Subcutaneous abdominal adipose tissue (tissue), 5 donors: ENCODE measurements at regions not wholly inside any gene's neighbourhood (a gene's known extent, or its start where the extent isn't known, plus 50 kb on each side); places are given as distances from the start of the nearest gene placed in this dataset.

Experiments
- H3K27ac ChIP-seq: one replicate; pipeline ENCODE4 v1.7.0; 2013; ENCODE audit warnings: low read depth, mild to moderate bottlenecking, inconsistent platforms, low read length, moderate library complexity
- H3K27me3 ChIP-seq, 5 donors: one replicate each; pipeline ENCODE4 v1.7.0; 2013; ENCODE audit warnings: low read length in 5 of 5, inconsistent platforms in 1 of 5; ENCODE audit not compliant: control insufficient read depth in 5 of 5, insufficient read depth in 4 of 5
- H3K36me3 ChIP-seq, 5 donors: one replicate each; pipeline ENCODE4 v1.7.0; 2013; ENCODE audit warnings: low read length in 5 of 5; ENCODE audit not compliant: control insufficient read depth in 5 of 5, insufficient read depth in 5 of 5
- H3K4me1 ChIP-seq, 5 donors: one replicate each; pipeline ENCODE4 v1.7.0; 2013; ENCODE audit warnings: low read length in 5 of 5, mild to moderate bottlenecking in 3 of 5, moderate library complexity in 1 of 5; ENCODE audit not compliant: control insufficient read depth in 5 of 5, insufficient read depth in 5 of 5
- H3K4me3 ChIP-seq, 5 donors: one replicate each; pipeline ENCODE4 v1.7.0; 2013; ENCODE audit warnings: low read length in 5 of 5, low read depth in 1 of 5
- H3K9ac ChIP-seq, 5 donors: one replicate each; pipeline ENCODE4 v1.7.0; 2013; ENCODE audit warnings: low read length in 5 of 5, mild to moderate bottlenecking in 4 of 5, moderate library complexity in 3 of 5
- H3K9me3 ChIP-seq, 5 donors: one replicate each; pipeline ENCODE4 v1.7.0; 2013; ENCODE audit warnings: low read length in 5 of 5; ENCODE audit not compliant: control insufficient read depth in 5 of 5
- donor health status: healthy.
- donor health status: healthy.
- donor health status: healthy.
- donor health status: healthy.
- donor health status: healthy.

- Histone ChIP-seq H3K4me1 (peaks cover 0 to 11% (median 0%) of the 10 kb centered on the region in 5 donors), H3K36me3 (no peaks in the 10 kb centered on the region), H3K9me3 (no peaks in the 10 kb centered on the region), H3K27ac (no peak overlapping the region), H3K27me3 (no peaks in the 10 kb centered on the region), H3K9ac (no peak overlapping the region), H3K4me3 (no peak overlapping the region)
Measured at GRCh38 chr18:39561126-39561525, 1995.5 kb upstream of the CELF4 start.

- Histone ChIP-seq H3K36me3 (no peaks in the 10 kb centered on the region), H3K4me3 (no peak overlapping the region), H3K9me3 (no peaks in the 10 kb centered on the region), H3K9ac (no peak overlapping the region), H3K4me1 (peaks cover 0 to 11% (median 0%) of the 10 kb centered on the region in 5 donors), H3K27me3 (no peaks in the 10 kb centered on the region), H3K27ac (no peak overlapping the region)
Measured at GRCh38 chr18:39558658-39559057, 1993.1 kb upstream of the CELF4 start.

- H3K27me3 ChIP-seq, result no peaks in the 10 kb centered on the region
- H3K27ac ChIP-seq, result no peak overlapping the region
- H3K4me3 ChIP-seq, result no peak overlapping the region
- H3K36me3 ChIP-seq, result no peaks in the 10 kb centered on the region
- peaks cover 0 to 4% (median 0%) of the 10 kb centered on the region in 5 donors for H3K9me3 ChIP-seq
- H3K9ac ChIP-seq, result no peak overlapping the region
- peaks cover 0 to 2% (median 0%) of the 10 kb centered on the region in 5 donors for H3K4me1 ChIP-seq
Measured at GRCh38 chr18:39555496-39555895, 1989.9 kb upstream of the CELF4 start.

- H3K4me3 ChIP-seq, result no peak overlapping the region
- no peaks in the 10 kb centered on the region for H3K4me1 ChIP-seq
- no peak overlapping the region for H3K9ac ChIP-seq
- H3K9me3 ChIP-seq, result peaks cover 0 to 5% (median 0%) of the 10 kb centered on the region in 5 donors
- H3K27me3 ChIP-seq, result no peaks in the 10 kb centered on the region
- no peaks in the 10 kb centered on the region for H3K36me3 ChIP-seq
- no peak overlapping the region for H3K27ac ChIP-seq
Measured at GRCh38 chr18:39550701-39551100, 1985.1 kb upstream of the CELF4 start.

GRCh38 chr18:39549144-39549543 lies 1983.5 kb upstream of the CELF4 start:
- Histone ChIP-seq H3K36me3 (no peaks in the 10 kb centered on the region), H3K27me3 (no peaks in the 10 kb centered on the region), H3K9ac (no peak overlapping the region), H3K4me1 (no peaks in the 10 kb centered on the region), H3K27ac (no peak overlapping the region), H3K4me3 (no peak overlapping the region), H3K9me3 (peaks cover 0 to 5% (median 0%) of the 10 kb centered on the region in 5 donors)

- Histone ChIP-seq H3K36me3 (no peaks in the 10 kb centered on the region), H3K27ac (no peak overlapping the region), H3K4me3 (no peak overlapping the region), H3K9me3 (no peaks in the 10 kb centered on the region), H3K27me3 (no peaks in the 10 kb centered on the region), H3K9ac (no peak overlapping the region), H3K4me1 (peaks cover 0 to 2% (median 0%) of the 10 kb centered on the region in 5 donors)
Measured at GRCh38 chr18:39531659-39532058, 1966.1 kb upstream of the CELF4 start.

GRCh38 chr18:39529358-39529757 lies 1963.8 kb upstream of the CELF4 start:
- H3K4me3 ChIP-seq, result no peak overlapping the region
- peaks cover 0 to 2% (median 0%) of the 10 kb centered on the region in 5 donors for H3K4me1 ChIP-seq
- no peaks in the 10 kb centered on the region for H3K27me3 ChIP-seq

GRCh38 chr18:39527465-39527864 lies 1961.9 kb upstream of the CELF4 start:
- H3K4me1 ChIP-seq, result peaks cover 0 to 2% (median 0%) of the 10 kb centered on the region in 5 donors
- no peak overlapping the region for H3K9ac ChIP-seq
- no peaks in the 10 kb centered on the region for H3K9me3 ChIP-seq
- H3K27ac ChIP-seq, result no peak overlapping the region
- no peaks in the 10 kb centered on the region for H3K36me3 ChIP-seq
- no peaks in the 10 kb centered on the region for H3K27me3 ChIP-seq
- H3K4me3 ChIP-seq, result no peak overlapping the region

More at GRCh38 chr18:39529358-39529757, 1963.8 kb upstream of the CELF4 start:
- Histone ChIP-seq H3K27ac (no peak overlapping the region), H3K9ac (no peak overlapping the region), H3K36me3 (no peaks in the 10 kb centered on the region), H3K9me3 (no peaks in the 10 kb centered on the region)

- Histone ChIP-seq H3K9me3 (no peaks in the 10 kb centered on the region), H3K27me3 (no peaks in the 10 kb centered on the region), H3K27ac (no peak overlapping the region), H3K4me3 (no peak overlapping the region), H3K9ac (no peak overlapping the region), H3K36me3 (no peaks in the 10 kb centered on the region), H3K4me1 (peaks cover 0 to 2% (median 0%) of the 10 kb centered on the region in 5 donors)
Measured at GRCh38 chr18:39524370-39524769, 1958.8 kb upstream of the CELF4 start.

- no peaks in the 10 kb centered on the region for H3K36me3 ChIP-seq
- no peak overlapping the region for H3K27ac ChIP-seq
- no peak overlapping the region for H3K4me3 ChIP-seq
- peaks cover 0 to 2% (median 0%) of the 10 kb centered on the region in 5 donors for H3K4me1 ChIP-seq
- H3K27me3 ChIP-seq, result no peaks in the 10 kb centered on the region
- H3K9ac ChIP-seq, result no peak overlapping the region
- no peaks in the 10 kb centered on the region for H3K9me3 ChIP-seq
Measured at GRCh38 chr18:39523281-39523680, 1957.7 kb upstream of the CELF4 start.

GRCh38 chr18:39521164-39521563 lies 1955.6 kb upstream of the CELF4 start:
- no peaks in the 10 kb centered on the region for H3K9me3 ChIP-seq

More at GRCh38 chr18:39521164-39521563, 1955.6 kb upstream of the CELF4 start:
- H3K27ac ChIP-seq, result no peak overlapping the region
- H3K27me3 ChIP-seq, result no peaks in the 10 kb centered on the region
- no peak overlapping the region for H3K4me3 ChIP-seq
- H3K36me3 ChIP-seq, result no peaks in the 10 kb centered on the region
- H3K4me1 ChIP-seq, result no peaks in the 10 kb centered on the region
- H3K9ac ChIP-seq, result no peak overlapping the region
